HepG2 (cell line): ENCODE measurements at regions not wholly inside any gene's neighbourhood (a gene's known extent, or its start where the extent isn't known, plus 50 kb on each side); places are given as distances from the start of the nearest gene placed in this dataset.

ENCODE experiments used
- FOXP1 ChIP-seq, 2 experiments: fragments of 450-650 bp in 1 of 2; IDR thresholded peaks; 2 replicates each; pipeline ENCODE4 v1.6.1; 2017 to 2018; ENCODE audit warnings: antibody characterized with exemption in 1 of 2
- NFKBIZ ChIP-seq: IDR thresholded peaks from 2 replicates; pipeline ENCODE4 v1.6.1; 2018; ENCODE audit warnings: missing genetic modification reagents, missing compliant biosample characterization
- POLR2AphosphoS2 ChIP-seq: IDR thresholded peaks from 2 replicates; pipeline ENCODE4 v1.6.1; 2011; ENCODE audit warnings: low read depth, low read length, improper control_type of control experiment
- TF ChIP-seq, protein P1 (sequence below): sonication (generic); formaldehyde crosslinking; IDR thresholded peaks from 2 replicates; pipeline ENCODE4 v1.8.1; 2023; ENCODE audit warnings: mild to moderate bottlenecking, missing genetic modification reagents

DNA sequence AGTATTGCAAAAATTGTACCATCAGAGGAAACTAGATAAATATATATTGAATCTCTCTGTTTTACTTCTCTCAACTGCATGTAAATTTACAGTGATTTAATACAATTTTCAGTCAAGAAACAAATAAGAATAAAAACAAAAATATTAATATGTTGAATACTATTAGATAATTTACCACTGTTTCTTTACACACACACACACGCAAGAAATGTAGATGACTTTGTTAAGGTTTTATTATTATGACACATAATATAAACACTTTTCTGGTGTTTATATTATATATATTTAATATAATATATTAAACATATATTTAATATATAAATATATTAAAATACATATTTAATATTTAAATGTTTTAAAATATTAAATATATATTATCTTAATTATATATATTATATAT lies 814.3 kb upstream of the CDH10 start:
- TF ChIP-seq NFKBIZ (no peak), FOXP1 (IDR thresholded peaks at IDR 0.05) (no peak), FOXP1 (CRISPR knock-in tag; IDR thresholded peaks at IDR 0.05) (no peak), POLR2AphosphoS2 (no peak)
- TF ChIP-seq, protein P1, sequence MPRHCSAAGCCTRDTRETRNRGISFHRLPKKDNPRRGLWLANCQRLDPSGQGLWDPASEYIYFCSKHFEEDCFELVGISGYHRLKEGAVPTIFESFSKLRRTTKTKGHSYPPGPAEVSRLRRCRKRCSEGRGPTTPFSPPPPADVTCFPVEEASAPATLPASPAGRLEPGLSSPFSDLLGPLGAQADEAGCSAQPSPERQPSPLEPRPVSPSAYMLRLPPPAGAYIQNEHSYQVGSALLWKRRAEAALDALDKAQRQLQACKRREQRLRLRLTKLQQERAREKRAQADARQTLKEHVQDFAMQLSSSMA = no peak
